ENCODE measurements at regions not wholly inside any gene's neighbourhood (a gene's known extent, or its start where the extent isn't known, plus 50 kb on each side); places are given as distances from the start of the nearest gene placed in this dataset.

DNA sequence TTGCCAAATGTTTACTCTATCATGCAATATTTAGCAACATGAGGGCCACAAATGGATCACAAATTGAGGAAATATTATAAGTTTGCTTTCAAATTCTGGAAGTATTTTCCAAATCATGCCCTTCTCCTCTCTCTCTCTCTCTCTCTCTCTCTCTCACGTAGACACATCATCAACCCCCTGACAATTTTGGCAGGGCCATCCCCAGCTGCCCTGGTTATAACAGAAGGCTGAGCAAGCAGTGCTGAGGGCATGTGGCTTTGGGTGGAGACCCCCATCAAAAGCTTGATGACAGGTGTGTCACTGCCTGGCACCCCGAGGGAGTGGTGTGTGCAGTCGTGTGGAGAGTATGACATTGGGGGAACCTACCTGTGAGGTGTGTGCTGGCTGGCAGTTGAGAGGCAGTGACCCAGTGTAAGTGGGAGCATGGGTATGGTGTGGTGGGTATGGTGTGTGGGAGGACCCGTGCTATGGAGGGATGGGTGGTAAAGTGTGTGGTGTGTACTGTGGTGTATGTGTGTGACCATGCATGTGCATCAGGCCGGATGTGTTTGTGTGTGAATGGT is 224.5 kb downstream of the TTC32 start:
- no peak for DNase-seq (ENCODE audit: insufficient read length, low spot score, missing footprints)
- TF ChIP-seq CTCF (IDR thresholded peaks at IDR 0.05; ENCODE audit: extremely low read depth, low read depth, low read length): no peak
- no peak overlapping the region for H2AFZ ChIP-seq (ENCODE audit: low read length)
- H3K4me1 ChIP-seq (ENCODE audit: insufficient read depth, low read length): peaks cover 7% of the 10 kb centered on the region
- H3K27me3 ChIP-seq (ENCODE audit: insufficient read depth, low read length): peaks cover 9% of the 10 kb centered on the region
- no peak overlapping the region for H3K4me3 ChIP-seq (ENCODE audit: insufficient read depth, low read length)
- no peaks in the 10 kb centered on the region for H3K9me3 ChIP-seq (ENCODE audit: low read depth, low read length)
- H4K20me1 ChIP-seq (ENCODE audit: insufficient read depth, low read length): no peaks in the 10 kb centered on the region
- H3K79me2 ChIP-seq (ENCODE audit: insufficient read depth, low read length): no peaks in the 10 kb centered on the region
- H3K27ac ChIP-seq (ENCODE audit: low read depth, low read length): no peak overlapping the region
- no peaks in the 10 kb centered on the region for H3K36me3 ChIP-seq (ENCODE audit: insufficient read depth, low read length)
- H3K4me2 ChIP-seq (ENCODE audit: insufficient read depth, low read length): no peak overlapping the region

GRCh38 chr2:19676770-19677169 is 225.0 kb downstream of the TTC32 start:
- Histone ChIP-seq H4K20me1 (ENCODE audit: insufficient read depth, low read length) (no peaks in the 10 kb centered on the region), H3K4me1 (ENCODE audit: insufficient read depth, low read length) (peaks cover 7% of the 10 kb centered on the region)
- no peak for TF ChIP-seq CTCF (IDR thresholded peaks at IDR 0.05; ENCODE audit: extremely low read depth, low read depth, low read length)

GRCh38 chr2:19675856-19676460 is 225.8 kb downstream of the TTC32 start:
- no peaks in the 10 kb centered on the region for H3K36me3 ChIP-seq (ENCODE audit: insufficient read depth, low read length)
- H3K4me3 ChIP-seq (ENCODE audit: insufficient read depth, low read length): no peak overlapping the region
- no peak overlapping the region for H3K4me2 ChIP-seq (ENCODE audit: insufficient read depth, low read length)
- DNase-seq (ENCODE audit: insufficient read length, low spot score, missing footprints): no peak
- no peak for TF ChIP-seq CTCF (IDR thresholded peaks at IDR 0.05; ENCODE audit: extremely low read depth, low read depth, low read length)
- peaks cover 9% of the 10 kb centered on the region for H3K27me3 ChIP-seq (ENCODE audit: insufficient read depth, low read length)
- no peaks in the 10 kb centered on the region for H4K20me1 ChIP-seq (ENCODE audit: insufficient read depth, low read length)
- no peaks in the 10 kb centered on the region for H3K79me2 ChIP-seq (ENCODE audit: insufficient read depth, low read length)
- H2AFZ ChIP-seq (ENCODE audit: low read length): no peak overlapping the region
- H3K27ac ChIP-seq (ENCODE audit: low read depth, low read length): no peak overlapping the region
- no peaks in the 10 kb centered on the region for H3K9me3 ChIP-seq (ENCODE audit: low read depth, low read length)
- peaks cover 7% of the 10 kb centered on the region for H3K4me1 ChIP-seq (ENCODE audit: insufficient read depth, low read length)

More at GRCh38 chr2:19676770-19677169, 225.0 kb downstream of the TTC32 start:
- Histone ChIP-seq H3K4me2 (ENCODE audit: insufficient read depth, low read length) (no peak overlapping the region), H3K9me3 (ENCODE audit: low read depth, low read length) (no peaks in the 10 kb centered on the region), H3K4me3 (ENCODE audit: insufficient read depth, low read length) (no peak overlapping the region), H3K27ac (ENCODE audit: low read depth, low read length) (no peak overlapping the region), H2AFZ (ENCODE audit: low read length) (no peak overlapping the region), H3K36me3 (ENCODE audit: insufficient read depth, low read length) (no peaks in the 10 kb centered on the region), H3K27me3 (ENCODE audit: insufficient read depth, low read length) (peaks cover 9% of the 10 kb centered on the region), H3K79me2 (ENCODE audit: insufficient read depth, low read length) (no peaks in the 10 kb centered on the region)
- DNase-seq (ENCODE audit: insufficient read length, low spot score, missing footprints): no peak

- H3K27ac ChIP-seq (ENCODE audit: low read depth, low read length): no peak overlapping the region
- no peak for TF ChIP-seq CTCF (IDR thresholded peaks at IDR 0.05; ENCODE audit: extremely low read depth, low read depth, low read length)
- no peak for DNase-seq (ENCODE audit: insufficient read length, low spot score, missing footprints)
- H3K4me2 ChIP-seq (ENCODE audit: insufficient read depth, low read length): no peak overlapping the region
- H3K27me3 ChIP-seq (ENCODE audit: insufficient read depth, low read length): peaks cover 4% of the 10 kb centered on the region
- no peaks in the 10 kb centered on the region for H4K20me1 ChIP-seq (ENCODE audit: insufficient read depth, low read length)
- no peak overlapping the region for H3K4me3 ChIP-seq (ENCODE audit: insufficient read depth, low read length)
- H3K9me3 ChIP-seq (ENCODE audit: low read depth, low read length): no peaks in the 10 kb centered on the region
- H3K4me1 ChIP-seq (ENCODE audit: insufficient read depth, low read length): peaks cover 7% of the 10 kb centered on the region
- H2AFZ ChIP-seq (ENCODE audit: low read length): no peak overlapping the region
- H3K79me2 ChIP-seq (ENCODE audit: insufficient read depth, low read length): no peaks in the 10 kb centered on the region
- H3K36me3 ChIP-seq (ENCODE audit: insufficient read depth, low read length): no peaks in the 10 kb centered on the region
These were observed 226.7 kb downstream of the TTC32 start for GRCh38 chr2:19675003-19675629.
